Hepatocyte (in vitro differentiated cells): ENCODE measurements at regions not wholly inside any gene's neighbourhood (a gene's known extent, or its start where the extent isn't known, plus 50 kb on each side); places are given as distances from the start of the nearest gene placed in this dataset.

Experiments
- CTCF ChIP-seq: fragments of 200-600 bp; sonication (generic); IDR thresholded peaks from 2 replicates; pipeline ENCODE4 v1.5.1; 2016; ENCODE audit warnings: antibody characterized with exemption, mild to moderate bottlenecking; ENCODE audit not compliant: poor library complexity
- EZH2phosphoT487 ChIP-seq: fragments of 200-600 bp; sonication (generic); IDR thresholded peaks from one replicate; pipeline ENCODE4 v1.6.1; 2018; ENCODE audit warnings: antibody characterized with exemption, mild to moderate bottlenecking, low read depth, moderate library complexity; ENCODE audit not compliant: unreplicated experiment, severe bottlenecking

DNA sequence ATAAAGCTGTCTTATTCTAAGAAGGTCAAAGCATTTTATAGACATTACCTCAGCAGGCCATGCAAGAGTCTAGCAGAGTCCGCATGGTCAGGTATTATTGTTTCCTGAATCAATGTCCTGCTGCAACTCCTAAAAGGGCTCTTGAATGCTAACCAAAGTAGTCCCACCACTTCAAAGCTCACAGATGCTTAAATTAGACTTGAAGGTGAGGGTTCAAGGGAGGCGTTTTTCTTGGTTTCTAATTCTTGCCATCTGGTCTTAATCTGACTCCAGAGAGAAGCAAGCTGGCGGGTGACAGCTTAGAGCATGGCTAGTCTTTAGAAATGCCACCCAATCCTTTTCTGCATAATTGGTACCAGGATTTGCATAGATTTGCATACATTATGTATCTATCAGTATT lies 226.3 kb downstream of the MREG start:
- no peak for TF ChIP-seq CTCF
- TF ChIP-seq EZH2phosphoT487, result no peak
